IPS DF 4.7 (cell line): ENCODE measurements at regions not wholly inside any gene's neighbourhood (a gene's known extent, or its start where the extent isn't known, plus 50 kb on each side); places are given as distances from the start of the nearest gene placed in this dataset.
"Not testable (repeated sequence)": the region's sequence is repeated elsewhere in the genome, so short reads cannot be mapped to it uniquely, and the experiment has no call there.

Source experiments
- DNase-seq: peaks from one replicate; pipeline ENCODE4 v3.0.0-alpha.2; 2013; ENCODE audit warnings: low spot score; ENCODE audit errors: extremely low read depth

GRCh38 chr20:30508382-30508781 is 749.1 kb upstream of the DEFB115 start:
- not testable (repeated sequence) for DNase-seq

- no peak for DNase-seq
These were observed 746.0 kb upstream of the DEFB115 start for GRCh38 chr20:30511322-30512030.

GRCh38 chr20:30513050-30513628 is 744.3 kb upstream of the DEFB115 start:
- no peak for DNase-seq

DNA sequence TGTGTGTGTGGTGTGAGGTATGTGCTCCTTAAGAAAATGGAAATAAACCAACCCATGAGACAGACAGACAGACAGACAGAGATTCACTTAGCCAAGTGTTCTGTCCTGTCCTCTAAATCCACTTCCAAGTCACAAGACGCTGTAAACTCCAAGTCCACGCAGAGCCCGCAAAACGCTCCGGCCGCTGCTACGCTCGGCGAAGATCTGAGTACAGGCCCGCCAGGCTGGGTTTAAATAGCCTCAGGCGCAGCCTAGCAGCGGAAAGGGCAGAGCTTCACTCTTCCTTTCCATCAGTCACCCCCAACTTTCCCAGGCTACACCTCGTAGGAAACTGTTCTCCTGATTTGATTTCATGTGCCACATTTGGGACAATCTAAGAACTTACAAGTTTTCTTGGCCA is 741.5 kb upstream of the DEFB115 start:
- DNase-seq, result not testable (repeated sequence)

- not testable (repeated sequence) for DNase-seq
These were observed 738.6 kb upstream of the DEFB115 start for GRCh38 chr20:30518906-30519305.

DNA sequence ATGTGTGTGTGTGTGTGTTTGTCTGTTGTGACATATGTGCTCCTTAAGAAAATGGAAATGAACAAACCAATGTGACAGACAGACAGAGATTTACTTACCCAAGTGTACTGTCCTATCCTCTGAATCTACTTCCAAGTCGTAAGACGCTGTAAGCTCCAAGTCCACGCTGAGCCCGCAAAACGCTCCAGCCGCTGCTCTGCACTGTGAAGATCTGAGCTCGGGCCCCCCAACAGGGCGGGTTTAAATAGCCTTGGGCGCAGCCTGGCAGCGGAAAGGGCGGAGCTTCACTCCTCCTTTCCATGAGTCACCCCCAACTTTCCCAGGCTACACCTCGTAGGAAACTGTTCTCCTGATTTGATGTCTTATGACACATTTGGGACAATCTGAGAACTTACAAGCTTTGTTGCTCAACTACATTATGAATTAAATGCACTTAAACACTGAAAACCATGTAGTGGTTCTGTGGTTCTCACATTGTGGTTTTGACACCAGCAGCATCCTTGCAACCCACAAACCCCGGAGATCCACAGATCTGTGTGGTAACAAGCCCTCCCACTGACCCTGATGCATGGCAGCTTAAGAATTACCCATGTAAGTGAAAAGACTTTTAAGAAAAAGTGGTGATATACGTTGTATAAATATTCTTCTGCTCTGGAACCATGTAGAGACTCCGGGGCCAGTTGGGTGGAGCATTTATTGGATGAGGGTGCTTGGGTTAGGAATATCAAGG is 735.6 kb upstream of the DEFB115 start:
- not testable (repeated sequence) for DNase-seq

DNA sequence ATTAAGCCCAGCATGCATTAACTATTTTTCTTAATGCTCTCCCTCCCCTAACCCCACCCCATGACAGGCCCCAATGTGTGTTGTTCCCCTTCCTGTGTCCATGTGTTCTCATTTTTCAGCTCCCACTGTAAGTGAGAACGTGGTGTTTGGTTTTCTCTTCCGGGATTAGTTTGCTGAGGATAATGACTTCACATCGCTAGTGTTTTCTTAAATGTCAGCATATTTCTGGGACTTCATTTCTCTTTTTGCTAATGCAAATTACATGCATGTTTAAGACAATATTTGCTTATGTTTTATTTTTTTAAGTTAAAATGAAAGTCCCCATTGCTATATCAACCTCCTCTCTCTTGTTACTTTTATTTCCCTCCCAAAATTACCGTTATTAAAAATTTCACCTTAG is 733.3 kb upstream of the DEFB115 start:
- not testable (repeated sequence) for DNase-seq

DNA sequence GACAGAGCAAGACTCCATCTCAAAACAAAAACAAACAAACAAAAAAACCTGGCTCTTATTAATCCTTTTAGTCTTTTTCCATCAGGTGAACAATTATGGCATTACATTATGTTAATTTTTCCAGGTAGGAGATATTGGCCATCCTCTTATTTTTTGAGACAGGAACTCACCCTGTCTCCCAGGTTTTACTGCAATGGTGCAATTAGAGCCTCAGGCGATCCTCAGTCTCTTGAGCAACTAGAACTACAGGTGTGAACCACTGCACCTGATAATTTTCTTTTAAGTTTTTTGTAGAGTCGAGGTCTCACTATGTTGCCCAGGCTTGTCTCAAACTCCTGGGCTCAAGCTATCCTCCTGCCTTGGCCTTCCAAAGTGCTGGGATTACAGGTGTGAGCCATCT is 732.7 kb upstream of the DEFB115 start:
- DNase-seq, result not testable (repeated sequence)

- not testable (repeated sequence) for DNase-seq
These were observed 723.8 kb upstream of the DEFB115 start for GRCh38 chr20:30533653-30534052.

DNA sequence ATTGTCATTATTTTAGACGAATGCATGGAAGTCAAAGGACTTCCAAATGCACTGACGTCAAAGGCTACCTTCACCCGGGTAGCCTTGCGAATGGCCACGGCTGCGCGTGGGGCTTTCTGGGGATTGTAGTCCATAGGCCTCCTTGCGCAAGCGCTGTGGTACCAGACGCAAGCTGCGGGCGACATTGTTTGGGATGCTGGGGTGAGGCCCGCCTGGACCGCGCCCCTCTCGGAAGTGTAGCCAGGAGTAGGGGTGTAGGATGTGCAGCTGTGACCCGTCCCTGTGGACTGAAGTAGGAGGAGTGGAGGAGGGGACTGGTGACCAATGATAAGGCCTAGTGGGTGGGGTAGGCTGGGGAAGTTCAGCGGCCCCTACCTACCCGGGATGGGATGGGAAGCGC is 720.0 kb upstream of the DEFB115 start:
- not testable (repeated sequence) for DNase-seq

- DNase-seq, result not testable (repeated sequence)
These were observed 717.0 kb upstream of the DEFB115 start for GRCh38 chr20:30540330-30541069.

DNA sequence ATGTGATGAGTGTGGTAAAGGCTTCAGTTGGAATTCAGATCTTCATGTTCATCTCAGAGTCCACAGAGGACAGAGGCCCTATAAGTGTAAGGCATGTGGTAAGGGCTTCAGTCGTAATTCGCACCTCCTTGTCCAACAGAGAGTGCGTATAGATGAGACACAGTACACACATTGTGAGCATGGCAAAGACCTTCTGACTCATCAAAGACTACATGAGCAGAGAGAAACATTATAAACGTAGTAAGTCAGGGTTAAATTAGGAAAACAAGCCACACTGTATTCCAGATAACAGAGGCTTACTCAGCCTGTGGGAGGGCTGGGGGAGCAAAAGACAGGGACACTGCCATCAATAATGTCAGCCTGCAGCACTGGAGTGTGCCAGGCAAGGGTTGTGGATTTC is 706.2 kb upstream of the DEFB115 start:
- DNase-seq, result not testable (repeated sequence)

DNA sequence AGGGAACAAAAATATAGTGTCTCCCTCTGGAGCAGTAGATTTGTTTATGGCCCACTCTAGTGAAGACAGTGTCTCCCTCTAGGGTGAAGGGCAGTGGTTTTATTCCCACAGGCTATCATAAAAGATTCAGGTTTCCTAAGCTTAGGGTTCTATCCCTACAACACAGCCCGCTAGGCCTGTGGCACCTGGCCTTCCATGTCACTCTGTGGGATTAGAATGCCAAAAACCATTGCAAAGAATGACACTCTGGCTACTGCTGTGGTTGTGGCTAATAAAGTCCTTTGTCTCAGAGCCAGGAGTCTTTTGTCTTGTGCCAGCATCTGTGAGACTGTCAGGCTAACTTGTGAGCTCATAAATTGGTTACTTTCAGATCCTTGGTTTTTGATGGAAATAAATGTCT is 700.7 kb upstream of the DEFB115 start:
- not testable (repeated sequence) for DNase-seq

DNA sequence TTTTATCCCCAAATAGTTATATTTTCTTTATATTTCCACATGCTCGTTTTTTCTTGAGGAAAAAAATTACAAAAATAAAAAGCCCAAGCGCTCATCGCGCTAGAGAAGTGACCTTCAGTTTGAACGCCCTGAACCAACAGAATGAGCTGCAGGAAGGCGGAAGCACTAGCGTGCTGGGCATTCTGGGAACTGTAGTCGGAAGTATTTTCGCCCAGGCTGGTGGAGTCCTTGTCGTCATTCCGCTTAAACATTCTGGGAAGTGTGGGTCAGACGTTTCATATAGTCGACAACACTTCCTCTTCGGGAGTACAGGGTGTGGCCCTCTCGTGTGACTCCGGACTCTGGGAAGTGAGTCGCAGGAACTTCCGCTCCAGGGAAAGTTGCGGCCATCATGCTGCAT is 692.4 kb upstream of the DEFB115 start:
- DNase-seq, result not testable (repeated sequence)

DNA sequence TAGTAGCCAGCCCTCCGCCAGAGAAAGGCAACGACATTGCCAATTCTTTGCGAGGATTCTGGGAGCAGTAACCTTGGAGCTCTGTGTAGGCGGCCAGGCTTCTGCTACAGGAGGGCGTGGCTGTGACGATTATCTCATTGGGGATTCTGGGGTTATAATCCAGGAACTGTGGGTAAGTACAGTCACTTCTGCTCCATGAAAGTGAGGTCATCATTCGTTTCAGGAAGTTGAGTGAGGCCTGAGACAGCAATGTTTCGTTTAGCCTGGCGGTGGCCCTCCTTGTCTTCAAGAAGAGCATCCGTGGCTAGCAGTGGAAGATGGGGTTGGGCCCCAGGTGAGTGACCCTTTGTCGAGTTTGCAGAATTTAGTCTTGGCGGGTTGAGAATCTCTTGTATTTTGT is 687.6 kb upstream of the DEFB115 start:
- not testable (repeated sequence) for DNase-seq

GRCh38 chr20:30570622-30571021 is 686.8 kb upstream of the DEFB115 start:
- not testable (repeated sequence) for DNase-seq

GRCh38 chr20:30574337-30574736 is 683.1 kb upstream of the DEFB115 start:
- DNase-seq, result not testable (repeated sequence)

GRCh38 chr20:30579069-30579468 is 678.4 kb upstream of the DEFB115 start:
- DNase-seq, result not testable (repeated sequence)

DNA sequence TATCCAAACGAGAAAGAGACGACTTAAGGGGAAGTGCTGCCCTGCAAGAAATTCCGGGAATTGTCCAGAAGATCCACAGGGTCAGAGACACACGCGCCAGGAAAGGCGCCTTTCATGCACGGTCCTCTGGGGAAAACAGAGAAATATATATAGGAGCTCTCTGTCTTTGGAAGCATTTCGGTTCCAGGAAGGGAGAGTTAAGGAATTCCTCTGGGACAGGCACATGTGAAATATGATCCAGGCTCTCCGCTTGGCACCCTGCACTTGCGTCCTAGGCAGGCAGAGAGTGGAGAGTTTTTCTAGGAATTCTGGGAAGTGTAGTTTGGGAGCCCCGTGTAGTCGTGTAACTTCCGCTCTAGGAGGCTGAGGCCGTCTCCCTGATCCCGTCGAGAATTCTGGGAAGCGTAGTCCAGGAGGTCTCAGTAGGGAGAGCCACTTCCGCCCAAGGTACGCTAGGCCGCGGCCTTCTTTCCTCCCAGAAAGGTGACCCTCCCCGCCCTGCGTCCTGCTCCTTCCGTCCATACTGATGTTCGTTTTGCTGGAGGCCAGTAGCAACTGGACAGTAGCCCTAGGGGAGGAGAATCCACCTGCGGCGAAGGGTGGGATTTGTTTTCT is 677.5 kb upstream of the DEFB115 start:
- not testable (repeated sequence) for DNase-seq

DNA sequence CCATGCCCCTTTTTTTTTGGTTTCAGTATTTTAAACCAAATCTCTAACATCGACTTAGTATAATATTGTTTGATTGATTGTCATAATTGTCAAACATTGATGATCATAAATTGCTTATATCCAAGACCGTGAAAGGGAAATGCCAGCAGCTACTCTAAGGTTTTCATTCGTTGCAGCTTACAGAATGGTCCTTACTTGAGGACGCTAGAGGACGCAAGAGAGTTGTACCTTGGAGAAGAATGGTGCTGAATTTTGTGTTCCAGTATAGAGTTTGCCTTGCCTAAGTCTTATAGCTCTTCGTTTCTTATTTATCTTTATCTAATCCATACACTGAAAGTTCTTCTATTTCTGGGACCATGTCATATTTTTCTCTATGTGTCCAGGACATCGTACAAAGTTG is 675.6 kb upstream of the DEFB115 start:
- DNase-seq, result not testable (repeated sequence)

DNA sequence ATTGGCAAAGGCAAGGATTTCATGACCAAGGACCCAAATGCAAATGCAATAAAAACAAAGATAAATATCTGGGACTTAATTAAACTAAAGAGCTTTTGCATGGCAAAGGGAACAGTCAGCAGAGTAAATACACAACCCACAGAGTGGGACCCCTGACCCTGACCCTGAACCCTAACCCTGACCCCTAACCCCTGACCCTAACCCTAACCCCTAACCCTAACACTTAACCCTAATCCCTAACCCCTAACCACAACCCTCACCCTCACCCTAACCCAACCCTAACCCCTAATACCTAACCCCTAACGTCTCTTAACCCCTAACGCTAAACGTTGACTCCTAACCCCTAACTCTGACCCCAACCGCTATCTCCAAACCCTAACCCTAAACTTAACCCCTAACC is 673.1 kb upstream of the DEFB115 start:
- DNase-seq, result not testable (repeated sequence)
